CD4-positive, alpha-beta T cell (primary cell): ENCODE measurements at regions not wholly inside any gene's neighbourhood (a gene's known extent, or its start where the extent isn't known, plus 50 kb on each side); places are given as distances from the start of the nearest gene placed in this dataset.

ENCODE experiments used
- ATAC-seq: fragments of 200-7000 bp; cut with Tn5 transposase; one replicate; pipeline ENCODE4 v1.10.0; 2022; ENCODE audit warnings: mild to moderate bottlenecking; ENCODE audit not compliant: poor library complexity
- CTCF ChIA-PET: fragments of 350-600 bp; sonication (Branson Sonifier 250); formaldehyde crosslinking; loops from one replicate; lab custom pipeline; 2021; ENCODE audit warnings: antibody characterized with exemption, inconsistent platforms; lab: Charles Lee
- POLR2A ChIA-PET: fragments of 350-600 bp; sonication (Branson Sonifier 250); formaldehyde crosslinking; loops from one replicate; lab custom pipeline; 2021; ENCODE audit warnings: antibody characterized with exemption, inconsistent platforms; lab: Charles Lee
- DNase-seq, 14 experiments: peaks; one replicate each; pipeline ENCODE4 v3.0.0-alpha.2; 2013 to 2020; ENCODE audit warnings: mixed read lengths in 2 of 14
- H3K27ac ChIP-seq, 2 donors: one replicate each; pipeline versions ENCODE4 v1.5.1 to v1.7.0; 2013; ENCODE audit warnings: low read length in 2 of 2, low read depth in 1 of 2, mild to moderate bottlenecking in 1 of 2
- H3K27me3 ChIP-seq, 2 experiments: 1 replicate in 1 of 2; 2 replicates in 1 of 2; pipeline versions ENCODE4 v1.6.1 to v1.7.0; 2013; ENCODE audit warnings: low read length in 2 of 2, control low read depth in 1 of 2, mild to moderate bottlenecking in 1 of 2, moderate library complexity in 1 of 2; ENCODE audit not compliant: insufficient read depth in 2 of 2, control insufficient read depth in 1 of 2
- H3K36me3 ChIP-seq: one replicate; pipeline ENCODE4 v1.6.1; 2013; ENCODE audit warnings: low read length, control low read depth; ENCODE audit not compliant: insufficient read depth
- H3K4me1 ChIP-seq: one replicate; pipeline ENCODE4 v1.6.1; 2013; ENCODE audit warnings: low read length, control low read depth; ENCODE audit not compliant: insufficient read depth
- H3K4me3 ChIP-seq: one replicate; pipeline ENCODE4 v1.5.1; 2013; ENCODE audit warnings: mild to moderate bottlenecking, low read length, moderate library complexity
- H3K9me3 ChIP-seq, 2 experiments: 1 replicate in 1 of 2; 2 replicates in 1 of 2; pipeline versions ENCODE4 v1.6.1 to v1.7.0; 2013; ENCODE audit warnings: low read length in 2 of 2, mild to moderate bottlenecking in 2 of 2, control low read depth in 1 of 2, moderate library complexity in 1 of 2; ENCODE audit not compliant: control insufficient read depth in 1 of 2, insufficient read depth in 1 of 2
- H3K27ac Mint-ChIP-seq: one replicate; pipeline ENCODE4 v1.8.0; 2020; ENCODE audit warnings: mixed read lengths
- H3K27me3 Mint-ChIP-seq: one replicate; pipeline ENCODE4 v1.8.0; 2021; ENCODE audit warnings: mixed read lengths
- H3K36me3 Mint-ChIP-seq: one replicate; pipeline ENCODE4 v1.8.0; 2021; ENCODE audit warnings: low read depth, mixed read lengths
- H3K4me1 Mint-ChIP-seq: one replicate; pipeline ENCODE4 v1.8.0; 2021; ENCODE audit warnings: low read depth, mixed read lengths
- H3K4me3 Mint-ChIP-seq: one replicate; pipeline ENCODE4 v1.8.0; 2020; ENCODE audit warnings: mild to moderate bottlenecking, mixed read lengths
- H3K9me3 Mint-ChIP-seq: one replicate; pipeline ENCODE4 v1.8.0; 2020; ENCODE audit warnings: mixed read lengths
- CTCF ChIP-seq: fragments of 200-600 bp; IDR thresholded peaks from one replicate; pipeline ENCODE4 v1.8.0; 2022; ENCODE audit warnings: antibody characterized with exemption, mild to moderate bottlenecking
- intact Hi-C, 2 experiments: fragments of 100-400 bp; cut with DNase I in 1 of 2; cut with micrococcal nuclease in 1 of 2; formaldehyde crosslinking; loops; one replicate each; pipeline versions ENCODE4 v1.15.1 to v1.9.0; 2023 to 2025; cut with DNase I, micrococcal nuclease

GRCh38 chr22:25377699-25378098 is 158.3 kb downstream of the CRYBB2 start:
- Histone ChIP-seq H3K36me3 (peaks cover 19% of the 10 kb centered on the region), H3K27ac (no peak overlapping the region), H3K9me3 (no peaks in the 10 kb centered on the region), H3K4me3 (no peak overlapping the region), H3K27me3 (no peaks in the 10 kb centered on the region), H3K4me1 (peaks cover 4% of the 10 kb centered on the region)
- Mint-ChIP-seq H3K9me3 (no peaks in the 10 kb centered on the region), H3K4me1 (peaks cover 5% of the 10 kb centered on the region), H3K27ac (no peak overlapping the region), H3K36me3 (peaks cover 44% of the 10 kb centered on the region), H3K27me3 (no peaks in the 10 kb centered on the region), H3K4me3 (no peak overlapping the region)
- ATAC-seq (no peak), DNase-seq (no peak)
- intact Hi-C loops = no loop called here
- ChIA-PET CTCF (no interaction called here), POLR2A (no interaction called here)
- no peak for TF ChIP-seq CTCF

- Histone ChIP-seq H3K36me3 (peaks cover 15% of the 10 kb centered on the region), H3K4me3 (no peak overlapping the region), H3K9me3 (no peaks in the 10 kb centered on the region), H3K4me1 (peaks cover 1% of the 10 kb centered on the region), H3K27ac (no peak overlapping the region), H3K27me3 (no peaks in the 10 kb centered on the region)
- peaks cover 10% of the 10 kb centered on the region for H3K4me1 Mint-ChIP-seq
- no peak for TF ChIP-seq CTCF
- no peak overlapping the region for H3K4me3 Mint-ChIP-seq
- DNase-seq (no peak), ATAC-seq (no peak)
- intact Hi-C loops = no loop called here
- H3K36me3 Mint-ChIP-seq = peaks cover 30% of the 10 kb centered on the region
- POLR2A ChIA-PET = no interaction called here
- CTCF ChIA-PET = no interaction called here
- no peaks in the 10 kb centered on the region for H3K27me3 Mint-ChIP-seq
- H3K9me3 Mint-ChIP-seq = no peaks in the 10 kb centered on the region
- no peak overlapping the region for H3K27ac Mint-ChIP-seq
These were observed 160.8 kb downstream of the CRYBB2 start for GRCh38 chr22:25380122-25380747.

GRCh38 chr22:25382762-25383161 is 163.3 kb downstream of the CRYBB2 start:
- no peak overlapping the region for H3K4me3 ChIP-seq
- intact Hi-C loops = no loop called here
- no peaks in the 10 kb centered on the region for H3K27me3 Mint-ChIP-seq
- H3K9me3 Mint-ChIP-seq = no peaks in the 10 kb centered on the region
- peaks cover 11% of the 10 kb centered on the region for H3K36me3 ChIP-seq
- H3K4me3 Mint-ChIP-seq = no peak overlapping the region
- H3K27me3 ChIP-seq = no peaks in the 10 kb centered on the region
- ATAC-seq = no peak
- TF ChIP-seq CTCF = no peak
- DNase-seq = no peak
- no peak overlapping the region for H3K27ac Mint-ChIP-seq
- H3K9me3 ChIP-seq = no peaks in the 10 kb centered on the region
- peaks cover 27% of the 10 kb centered on the region for H3K4me1 ChIP-seq
- ChIA-PET POLR2A (no interaction called here), CTCF (no interaction called here)
- H3K36me3 Mint-ChIP-seq = peaks cover 12% of the 10 kb centered on the region
- no peak overlapping the region for H3K27ac ChIP-seq
- H3K4me1 Mint-ChIP-seq = peaks cover 36% of the 10 kb centered on the region
